ENCODE measurements at regions not wholly inside any gene's neighbourhood (a gene's known extent, or its start where the extent isn't known, plus 50 kb on each side); places are given as distances from the start of the nearest gene placed in this dataset.
"Not testable (repeated sequence)": the region's sequence is repeated elsewhere in the genome, so short reads cannot be mapped to it uniquely, and the experiment has no call there.

DNA sequence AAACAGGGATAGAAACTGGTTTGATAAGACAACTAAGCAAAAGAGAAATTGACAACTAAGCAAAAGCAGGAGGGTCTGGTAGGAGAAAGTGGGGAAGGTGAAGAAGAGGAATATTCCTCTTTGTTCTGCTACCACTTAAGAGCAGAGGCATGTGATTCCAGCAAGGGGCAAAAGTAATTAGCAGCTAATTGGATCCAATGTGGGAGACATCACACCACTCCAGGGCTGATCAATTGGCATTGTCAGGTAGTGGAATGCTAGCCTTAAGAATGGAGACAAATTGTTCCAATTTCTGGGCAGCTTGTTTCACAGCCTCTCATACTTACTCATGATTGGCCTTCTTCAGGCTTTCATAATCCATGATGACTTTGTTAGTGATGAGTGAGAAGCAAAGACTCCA lies 547.1 kb upstream of the GCFC2 start:
- no peak for DNase-seq (ENCODE audit: low read depth)

DNA sequence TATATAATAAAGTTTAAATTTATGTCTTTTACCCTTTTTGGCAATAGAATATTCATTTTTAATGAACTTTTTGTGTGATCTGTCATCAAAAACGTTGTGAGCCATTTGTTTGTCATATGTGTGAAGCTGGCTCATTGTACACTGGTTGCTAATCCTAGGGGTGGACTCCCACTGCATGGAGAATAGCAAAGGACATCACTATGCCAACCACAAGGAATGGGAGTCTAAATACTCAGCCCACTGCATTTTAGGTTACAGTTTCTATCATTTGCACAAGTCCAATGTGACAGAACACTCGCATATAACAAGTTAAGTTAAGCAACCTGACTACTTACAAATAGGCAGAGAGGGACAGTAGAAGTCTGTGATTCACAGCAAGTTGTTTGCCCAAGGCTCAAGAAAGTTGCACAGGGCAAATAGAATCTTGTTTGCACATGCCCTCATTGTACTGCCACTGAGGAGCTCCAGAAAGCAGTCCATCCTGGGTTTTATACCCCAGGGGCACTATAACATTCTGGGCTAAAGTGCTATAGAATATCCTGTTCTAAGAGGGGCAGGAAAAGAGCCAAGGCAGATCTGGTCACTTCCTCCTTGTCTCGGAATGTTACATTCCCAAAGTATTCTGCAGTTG lies 545.9 kb upstream of the GCFC2 start:
- DNase-seq (ENCODE audit: low read depth) = no peak

DNA sequence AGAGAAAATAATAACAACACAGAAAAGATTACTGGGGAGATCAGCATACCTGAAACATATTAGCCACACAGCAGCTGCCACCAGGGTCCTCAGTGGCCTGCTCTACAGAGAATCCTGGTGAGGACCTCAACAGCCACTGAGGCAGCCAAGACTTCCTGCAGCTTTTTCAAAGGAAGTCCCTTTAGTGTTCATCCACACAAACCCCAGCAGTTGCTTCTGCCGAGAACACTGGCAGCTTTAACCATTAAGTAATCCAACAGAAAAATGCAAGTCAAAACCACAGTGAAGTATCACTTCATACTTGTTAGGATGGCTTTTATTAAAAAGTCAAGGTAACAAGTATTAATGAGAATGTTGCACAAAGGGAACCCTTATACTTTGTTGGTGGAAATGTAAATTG lies 542.0 kb upstream of the GCFC2 start:
- no peak for DNase-seq (ENCODE audit: low read depth)

DNA sequence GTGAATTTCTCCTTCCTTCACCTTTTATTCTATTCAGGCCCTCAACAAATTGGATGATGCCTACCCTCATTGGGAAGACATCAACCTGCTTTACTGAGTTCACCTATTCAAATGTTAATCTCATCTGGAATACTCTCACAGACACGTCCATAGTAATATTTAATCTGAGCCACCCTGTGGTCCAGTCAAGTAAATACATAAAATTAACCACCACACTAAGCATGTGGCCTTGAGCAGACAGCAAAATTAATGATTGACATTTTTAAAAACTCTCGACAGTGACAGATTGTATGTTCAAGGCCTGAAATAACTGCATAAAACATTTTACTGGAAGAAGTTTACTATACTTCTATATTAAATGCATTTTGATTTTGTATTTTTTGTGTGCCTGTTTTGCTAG lies 540.6 kb upstream of the GCFC2 start:
- DNase-seq (ENCODE audit: low read depth) = no peak

DNA sequence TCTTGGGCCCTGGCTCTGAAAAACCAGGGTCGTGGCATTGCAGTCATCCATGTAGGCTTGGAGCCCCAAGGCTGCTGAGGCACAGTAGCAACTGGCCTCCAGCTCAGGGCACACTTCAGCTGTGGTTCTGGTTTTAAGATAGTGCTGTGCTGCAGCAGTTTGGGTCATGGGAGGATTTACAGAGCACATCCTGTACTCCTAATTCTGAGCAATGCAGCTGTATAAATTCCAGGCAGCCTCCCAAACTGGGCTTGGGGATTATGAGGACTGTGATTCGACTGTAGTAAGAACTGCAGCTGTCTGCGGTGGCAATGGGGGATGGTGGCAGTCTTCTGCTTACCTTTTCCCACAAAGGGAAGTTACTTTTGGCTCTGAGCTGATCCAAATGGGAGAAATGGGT lies 536.3 kb upstream of the GCFC2 start:
- DNase-seq (ENCODE audit: low read depth) = no peak

DNA sequence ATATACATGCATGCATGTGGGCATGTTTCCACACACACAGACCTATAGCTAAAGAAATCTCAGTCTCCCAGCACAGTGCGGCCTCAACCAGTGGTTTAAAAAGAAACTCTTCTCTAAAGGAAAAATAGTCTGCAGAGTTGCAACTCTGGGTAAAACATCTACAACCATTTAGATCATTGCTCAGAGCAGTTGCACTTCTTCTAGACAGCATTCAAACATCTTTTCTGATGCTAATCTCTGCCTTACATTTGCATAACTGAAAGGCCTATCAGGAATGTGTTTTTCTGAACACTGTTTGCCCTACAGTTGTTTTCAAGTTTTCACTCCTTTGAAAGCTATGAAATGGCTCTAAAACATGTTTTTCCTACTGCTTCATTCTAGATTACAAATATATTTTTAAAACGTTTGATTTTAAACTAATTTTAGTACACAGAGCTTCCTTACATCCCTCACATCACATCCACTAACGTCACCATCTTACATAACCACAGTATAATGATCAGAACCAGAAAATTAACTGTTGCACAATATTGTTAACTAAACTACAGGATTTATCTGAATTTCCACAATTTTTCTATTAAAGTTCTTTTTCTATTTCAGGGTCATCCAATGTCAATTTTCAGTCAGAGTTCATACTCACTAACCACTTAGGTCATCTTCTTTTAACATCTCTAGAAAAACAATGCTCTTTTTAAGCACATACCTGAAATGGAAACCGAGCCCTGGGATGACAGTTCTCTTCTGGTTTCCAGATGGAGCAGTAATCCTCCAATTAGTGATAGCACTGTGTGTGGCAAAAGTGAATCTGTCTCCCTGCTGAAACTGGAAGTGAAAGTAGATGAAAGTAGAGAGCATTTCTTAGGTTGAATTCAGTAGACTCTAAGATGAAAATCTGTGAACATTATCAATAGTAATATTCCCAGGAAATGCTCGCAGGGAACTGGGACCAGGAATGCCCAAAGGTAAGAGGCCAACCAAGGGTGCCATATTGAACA lies 501.6 kb upstream of the GCFC2 start:
- no peak for DNase-seq (ENCODE audit: low read depth)

DNA sequence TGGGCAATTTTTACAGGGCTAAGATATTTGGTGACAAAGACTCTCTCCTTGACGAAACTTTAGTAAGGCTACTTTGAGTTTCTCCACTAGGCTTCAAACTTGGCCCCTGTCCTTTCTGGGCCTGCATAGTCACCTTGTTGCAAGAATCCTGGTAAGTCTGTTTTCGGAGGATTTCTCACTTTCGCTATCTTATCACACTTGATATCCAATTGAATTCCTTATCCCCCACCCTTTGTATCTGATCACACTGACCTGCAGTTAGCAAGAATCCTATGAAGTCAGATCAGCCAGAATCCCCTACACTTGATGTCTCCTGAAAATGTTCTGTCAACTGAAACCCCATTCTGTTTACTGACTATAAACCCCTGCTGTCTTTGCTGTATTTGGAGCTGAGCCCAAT lies 499.8 kb upstream of the GCFC2 start:
- DNase-seq (ENCODE audit: low read depth) = no peak

DNA sequence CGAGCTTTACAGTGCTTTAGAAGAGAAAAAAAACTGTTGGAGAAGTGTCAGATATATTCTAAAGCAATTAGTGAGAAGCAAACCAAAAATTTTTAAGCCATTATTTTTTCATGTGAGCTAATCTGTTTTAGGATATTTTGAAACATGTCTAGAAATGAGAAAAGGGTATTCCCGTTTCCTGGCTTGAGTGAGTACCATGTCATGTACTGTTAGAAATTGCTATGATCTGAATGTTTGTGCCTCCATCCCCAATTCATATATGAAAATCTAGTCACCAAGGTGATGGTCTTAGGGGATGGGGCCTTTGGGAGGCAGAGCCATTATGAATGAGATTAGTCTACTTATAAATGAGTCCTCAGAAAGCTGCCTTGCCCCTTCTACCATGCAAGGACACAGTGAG lies 493.3 kb upstream of the GCFC2 start:
- no peak for DNase-seq (ENCODE audit: low read depth)

DNA sequence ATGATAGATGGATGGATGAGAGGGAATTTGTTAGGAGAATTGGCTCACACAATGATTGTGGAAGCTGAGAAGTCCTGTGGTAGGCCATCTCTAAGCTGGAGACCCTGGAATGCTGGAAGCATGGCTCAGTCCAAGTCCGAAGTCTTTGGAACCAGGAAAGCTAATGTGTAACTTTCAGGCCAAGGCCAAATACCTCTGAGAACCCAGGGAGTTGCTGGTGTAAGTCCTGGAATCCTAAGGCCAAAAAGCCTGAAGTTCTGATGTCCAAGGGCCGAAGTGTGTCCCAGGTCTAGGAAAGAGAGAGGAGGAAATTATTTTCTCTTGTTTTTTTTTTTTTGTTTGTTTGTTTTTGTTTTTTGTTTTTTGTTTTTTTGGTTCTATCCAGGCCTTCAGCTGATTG lies 492.2 kb upstream of the GCFC2 start:
- no peak for DNase-seq (ENCODE audit: low read depth)

DNA sequence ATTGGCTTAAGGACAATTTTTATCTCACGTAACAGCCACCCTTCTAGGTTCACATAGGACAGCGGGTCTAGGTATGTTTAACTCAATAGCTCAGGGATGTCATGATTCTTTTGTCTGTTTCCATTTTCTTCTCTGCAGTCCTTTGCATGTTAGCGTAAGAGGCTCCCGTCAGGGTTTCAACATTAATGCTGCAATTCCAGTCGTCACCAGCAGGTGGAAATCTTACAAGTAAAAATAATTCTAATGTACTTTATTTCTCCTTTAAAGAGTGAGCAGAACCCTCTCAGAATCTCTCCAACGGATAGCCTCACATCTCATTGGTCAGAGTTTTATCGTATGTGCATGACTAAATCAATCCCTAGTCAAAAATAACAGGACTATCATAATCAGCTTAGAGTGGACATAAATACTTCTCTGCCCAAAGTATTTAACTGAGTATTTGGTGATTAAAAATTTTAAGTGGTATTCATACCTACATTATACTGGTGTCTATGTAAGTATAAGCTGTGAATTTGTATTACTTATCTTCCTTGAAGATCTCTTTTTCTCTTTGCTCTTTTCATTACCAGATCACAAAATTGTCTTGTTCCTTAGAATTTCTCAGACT lies 487.2 kb upstream of the GCFC2 start:
- DNase-seq (ENCODE audit: low read depth) = peak; percentile 42

DNA sequence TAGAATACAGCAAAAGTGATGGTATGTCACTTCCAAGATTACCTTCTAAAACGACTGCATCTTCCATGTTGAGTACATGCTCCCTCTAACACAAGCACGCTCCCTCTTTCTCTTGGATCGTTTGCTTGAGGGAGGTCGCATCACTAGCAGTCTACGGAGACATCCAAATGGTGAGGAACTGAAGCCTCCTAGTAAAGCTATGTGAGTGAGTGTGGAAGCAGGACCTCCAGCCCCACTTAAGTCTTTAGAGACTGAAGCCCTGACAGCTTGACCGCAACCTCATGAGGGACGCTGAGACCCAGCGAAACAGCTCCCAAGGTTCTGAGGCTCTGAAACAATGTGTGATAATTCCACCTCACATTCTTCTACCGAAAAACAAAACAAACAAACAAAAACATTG lies 486.7 kb upstream of the GCFC2 start:
- no peak for DNase-seq (ENCODE audit: low read depth)

DNA sequence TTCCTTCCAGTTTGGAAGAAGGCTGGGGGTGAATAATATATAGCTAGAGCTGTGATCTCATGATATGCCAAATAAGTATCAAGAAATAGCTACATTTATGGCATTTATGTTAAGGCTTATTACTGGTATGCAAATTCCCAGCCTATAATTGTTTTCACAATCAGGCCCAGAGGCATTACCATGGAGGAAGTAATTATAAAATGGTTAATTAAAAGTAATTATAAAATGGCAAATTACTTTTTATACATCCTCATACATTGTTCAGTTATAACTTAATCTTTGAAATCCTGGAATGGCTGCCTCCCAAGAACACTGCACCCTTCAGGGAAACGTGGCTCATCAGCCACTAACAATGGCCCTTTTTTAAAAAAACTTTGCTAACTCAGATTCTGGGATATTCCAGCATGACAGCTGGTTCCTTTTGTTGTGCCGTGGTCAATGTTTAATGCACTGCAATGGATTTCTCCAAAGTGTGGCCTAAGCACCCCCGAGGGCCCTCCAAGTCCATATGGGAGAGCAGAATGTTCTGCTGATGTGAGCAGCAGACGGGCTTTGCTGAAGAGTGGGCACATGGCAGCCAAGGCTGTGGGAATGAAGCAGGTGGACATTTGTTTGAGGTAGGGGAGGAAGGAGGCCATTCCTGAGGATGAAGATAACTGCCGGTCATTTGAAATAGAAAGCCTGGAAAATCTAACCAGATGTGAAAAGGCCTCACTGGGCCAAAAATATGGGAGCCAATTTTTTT lies 483.5 kb upstream of the GCFC2 start:
- no peak for DNase-seq (ENCODE audit: low read depth)

DNA sequence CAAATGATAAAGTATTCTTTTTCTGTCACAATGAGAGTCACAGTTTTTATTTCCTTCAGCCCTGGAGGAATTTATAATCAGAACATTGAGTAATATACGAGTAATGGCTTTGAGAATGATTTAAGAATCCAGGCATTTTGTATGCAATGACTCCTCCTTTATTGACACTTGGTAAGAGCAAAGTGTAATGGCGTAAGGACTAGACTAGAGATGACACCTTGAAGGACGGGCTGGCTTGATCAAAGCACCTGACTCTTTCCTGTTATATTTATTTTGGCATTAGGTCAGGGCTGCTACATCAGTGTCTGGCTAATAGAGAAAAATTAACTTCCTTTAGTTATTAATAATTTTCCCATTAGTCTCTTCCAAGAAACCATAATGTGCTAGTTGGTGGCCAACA lies 482.4 kb upstream of the GCFC2 start:
- no peak for DNase-seq (ENCODE audit: low read depth)

DNA sequence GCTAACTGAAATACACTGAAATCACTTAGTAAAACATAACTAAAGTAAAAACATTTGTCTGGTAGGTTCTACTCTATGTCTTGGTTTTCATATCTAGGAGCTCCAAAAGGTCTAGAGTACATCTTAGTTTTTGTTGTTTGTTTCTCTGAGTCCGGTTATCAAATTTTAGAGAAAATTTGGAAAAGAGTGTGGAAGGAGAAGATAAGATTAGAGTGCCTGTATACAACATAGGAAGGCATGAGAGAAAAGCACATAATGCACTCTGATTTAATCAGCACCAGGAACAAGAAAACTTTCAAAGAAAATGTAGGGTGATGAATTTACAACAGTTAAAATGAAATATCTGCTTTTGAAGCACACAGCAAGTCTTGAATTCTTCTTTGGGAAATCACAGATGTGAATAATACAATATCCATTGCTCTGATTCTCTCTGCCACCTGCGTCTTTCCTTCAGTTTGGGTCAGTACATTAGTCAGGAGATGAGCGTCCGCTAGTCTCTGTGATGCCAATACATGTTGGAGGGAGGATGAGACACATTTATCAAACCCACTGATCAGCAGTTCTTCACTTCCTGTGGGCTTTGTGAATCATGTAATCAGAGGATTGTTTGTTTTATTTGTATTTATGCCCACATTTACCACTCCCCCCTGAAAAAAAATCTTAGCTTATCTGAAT lies 477.8 kb upstream of the GCFC2 start:
- DNase-seq (ENCODE audit: low read depth) = no peak

DNA sequence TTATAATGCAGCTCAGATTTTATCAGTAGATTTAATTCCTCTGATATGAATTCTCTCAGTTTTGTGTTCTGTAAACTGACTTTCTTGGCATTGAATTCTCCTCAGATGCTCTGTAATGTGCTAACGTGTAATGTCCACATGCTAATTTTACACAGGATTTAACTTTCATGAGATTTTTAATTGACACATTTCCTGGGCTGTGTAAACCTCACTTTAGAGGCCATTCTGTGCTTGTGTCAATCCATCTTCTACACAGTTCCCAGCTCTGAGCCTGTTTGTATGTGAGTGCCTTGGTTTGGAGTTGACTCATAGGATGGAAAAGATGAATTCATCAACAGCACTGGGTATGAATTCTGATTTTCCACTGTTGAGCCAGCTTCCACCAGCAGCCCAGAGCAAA lies 476.7 kb upstream of the GCFC2 start:
- DNase-seq (ENCODE audit: low read depth) = no peak

DNA sequence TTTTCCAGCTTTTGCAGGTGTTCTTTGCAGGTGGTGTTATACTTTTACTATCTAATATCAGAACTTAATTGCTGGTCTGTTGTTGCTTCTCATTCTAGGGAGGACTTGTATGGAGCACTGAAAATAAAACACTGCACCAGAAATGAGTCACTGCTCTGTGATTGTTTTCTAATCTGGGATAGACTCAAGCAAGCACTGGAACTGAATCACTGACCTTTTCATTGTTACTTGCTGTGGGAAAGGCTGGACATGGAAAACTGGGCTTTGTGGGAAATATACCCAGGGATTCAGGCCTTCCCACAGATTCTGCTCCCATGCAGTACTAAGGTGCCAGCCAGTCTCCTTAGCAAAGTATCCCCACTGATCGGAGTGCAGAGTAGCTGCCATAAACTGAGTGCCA lies 470.0 kb upstream of the GCFC2 start:
- DNase-seq (ENCODE audit: low read depth) = no peak

DNA sequence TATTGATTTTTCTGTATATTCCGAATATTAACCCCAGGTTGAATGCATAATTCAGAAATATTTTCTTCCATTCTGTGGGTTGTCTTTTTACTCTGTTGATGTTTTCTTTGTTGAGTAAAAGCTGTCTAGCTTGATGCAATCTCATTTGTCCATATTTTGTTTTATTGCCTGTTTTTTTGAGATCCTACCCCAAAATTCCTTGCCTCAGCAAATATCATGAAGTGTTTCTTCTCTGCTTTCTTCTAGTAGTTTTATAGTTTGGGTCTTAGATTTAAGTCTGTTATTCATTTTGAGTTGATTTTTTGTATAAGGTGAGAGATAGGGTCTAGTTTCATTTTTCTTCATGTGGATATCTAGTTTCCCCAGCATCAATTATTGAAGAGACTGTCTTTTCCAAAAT lies 467.9 kb upstream of the GCFC2 start:
- no peak for DNase-seq (ENCODE audit: low read depth)

DNA sequence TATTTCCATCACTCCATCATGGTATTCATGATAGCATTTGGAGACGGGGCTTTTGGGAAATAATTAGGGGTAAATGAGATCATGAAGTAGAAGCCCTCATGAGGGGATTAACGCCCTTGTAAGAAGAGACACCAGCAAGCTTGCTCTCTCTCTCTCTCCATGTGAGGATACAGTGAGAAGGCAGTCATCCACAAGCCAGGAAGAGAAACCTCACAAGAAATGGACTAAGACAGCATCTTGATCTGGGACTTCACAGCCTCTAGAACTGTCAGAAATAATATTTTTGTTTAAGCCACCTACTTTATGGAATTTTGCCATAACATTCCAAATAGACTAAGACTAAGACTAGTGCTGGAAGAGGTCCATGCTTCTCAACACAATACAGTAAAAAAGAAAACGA lies 464.6 kb upstream of the GCFC2 start:
- DNase-seq (ENCODE audit: low read depth) = no peak

DNA sequence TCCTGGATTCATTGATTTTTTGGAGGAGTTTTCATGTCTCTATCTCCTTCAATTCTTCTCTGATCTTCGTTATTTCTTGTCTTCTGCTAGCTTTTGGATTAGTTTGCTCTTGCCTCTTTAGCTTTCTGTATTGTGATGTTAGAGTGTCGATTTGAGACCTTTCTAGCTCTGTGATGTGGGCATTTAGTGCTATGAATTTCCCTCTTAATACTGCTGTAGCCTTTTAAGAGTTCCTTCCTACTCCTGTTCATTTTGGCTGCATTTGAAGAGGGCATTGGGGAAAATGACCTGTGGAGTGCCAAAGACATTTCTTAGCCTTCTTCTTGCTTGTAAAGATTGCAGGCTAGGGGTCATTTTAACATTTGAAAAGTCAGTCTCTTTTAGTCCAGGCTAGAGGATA lies 463.8 kb upstream of the GCFC2 start:
- DNase-seq (ENCODE audit: low read depth) = no peak

DNA sequence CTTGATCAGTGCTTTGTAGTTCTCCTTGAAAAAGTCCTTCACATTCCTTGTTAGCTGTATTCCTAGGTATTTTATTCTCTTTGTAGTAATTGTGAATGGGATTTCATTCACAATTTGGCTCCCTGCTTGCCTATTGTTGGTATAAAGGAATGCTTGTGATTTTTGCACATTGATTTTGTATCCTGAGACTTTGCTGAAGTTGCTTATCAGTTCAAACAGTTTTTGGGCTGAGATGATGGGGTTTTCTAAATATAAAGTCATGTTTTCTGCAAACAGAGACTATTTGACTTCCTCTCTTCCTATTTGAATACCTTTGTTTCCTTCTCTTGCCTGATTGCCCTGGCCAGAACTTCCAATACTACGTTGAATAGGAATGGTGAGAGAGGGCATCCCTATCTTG lies 462.5 kb upstream of the GCFC2 start:
- DNase-seq (ENCODE audit: low read depth) = not testable (repeated sequence)

DNA sequence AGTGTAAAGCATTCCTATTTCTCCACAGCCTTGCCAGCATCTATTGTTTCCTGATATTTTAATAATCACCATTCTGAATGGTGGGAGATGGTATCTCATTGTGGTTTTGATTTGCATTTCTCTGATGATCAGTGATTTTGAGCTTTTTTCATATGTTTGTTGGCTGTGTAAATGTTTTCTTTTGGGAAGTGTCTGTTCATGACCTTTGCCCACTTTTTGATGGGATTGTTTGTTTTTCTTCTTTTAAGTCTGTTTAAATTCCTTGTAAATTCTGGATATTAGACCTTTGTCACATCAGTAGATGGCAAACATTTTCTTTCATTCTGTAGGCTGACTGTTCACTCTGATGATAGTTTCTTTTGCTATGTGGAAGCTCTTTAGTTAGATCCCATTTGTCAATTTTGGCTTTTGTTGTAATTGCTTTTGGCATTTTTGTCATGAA lies 461.5 kb upstream of the GCFC2 start:
- DNase-seq (ENCODE audit: low read depth) = not testable (repeated sequence)

DNA sequence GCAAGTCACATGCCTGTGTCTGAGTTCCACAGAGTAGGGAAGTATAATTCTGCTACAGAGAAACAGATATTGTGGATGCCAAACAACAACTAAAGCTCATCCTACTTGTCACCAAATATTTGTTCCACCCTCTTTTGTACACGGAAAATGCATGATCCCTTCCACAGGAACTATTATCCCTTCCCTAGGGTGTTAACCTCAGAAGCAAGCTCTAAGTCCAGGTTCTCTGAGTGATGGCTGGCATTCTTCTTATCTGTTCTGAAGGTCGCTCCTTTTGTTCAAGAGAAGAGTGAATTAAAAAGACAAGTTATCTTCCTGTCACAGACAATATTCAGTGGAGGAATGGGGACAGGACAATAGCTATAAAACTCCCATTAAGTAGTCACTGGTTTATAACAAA lies 460.1 kb upstream of the GCFC2 start:
- DNase-seq (ENCODE audit: low read depth) = no peak

Measured in fibroblast of the conjunctiva (primary cell).